ENCODE measurements at regions not wholly inside any gene's neighbourhood (a gene's known extent, or its start where the extent isn't known, plus 50 kb on each side); places are given as distances from the start of the nearest gene placed in this dataset.

- no peak for TF ChIP-seq ZNF462 (CRISPR knock-in tag; IDR thresholded peaks at IDR 0.05)
- TF ChIP-seq EZH2phosphoT487 (IDR thresholded peaks at IDR 0.05; ENCODE audit: unreplicated experiment) = no peak
- no peak for TF ChIP-seq ZNF114 (CRISPR knock-in tag; IDR thresholded peaks at IDR 0.05)
- no peak for TF ChIP-seq POLR2AphosphoS5 (IDR thresholded peaks at IDR 0.05; ENCODE audit: low read depth)
- TF ChIP-seq ZNF331 (CRISPR knock-in tag; IDR thresholded peaks at IDR 0.05; ENCODE audit: low read depth) = no peak
Observed at GRCh38 chr5:4083591-4084337, 488.1 kb downstream of the IRX1 start (continued).

GRCh38 chr5:4086081-4086480 lies 490.4 kb downstream of the IRX1 start:
- H3K4me1 Mint-ChIP-seq = peaks cover 2% of the 10 kb centered on the region; the same call in 1 of the 3 replicates
- Histone ChIP-seq H3K79me2 (replicated peaks; ENCODE audit: insufficient read depth) (no peaks in the 10 kb centered on the region), H3K4me1 (ENCODE audit: insufficient read depth) (no peaks in the 10 kb centered on the region), H3K9me2 (ENCODE audit: insufficient read depth) (no peaks in the 10 kb centered on the region), H2AFZ (no peak overlapping the region), H3K36me3 (ENCODE audit: insufficient read depth) (no peaks in the 10 kb centered on the region), H3K27ac (ENCODE audit: low read depth) (no peak overlapping the region), H3K27me3 (ENCODE audit: insufficient read depth) (no peaks in the 10 kb centered on the region), H3K4me3 (no peak overlapping the region), H3K4me2 (no peak overlapping the region), H3F3A (replicated peaks; ENCODE audit: low read depth) (no peaks in the 10 kb centered on the region), H4K20me1 (replicated peaks; ENCODE audit: insufficient read depth) (no peaks in the 10 kb centered on the region)
- no peaks in the 10 kb centered on the region; the same call in 2 of the 3 replicates for H3K9me3 Mint-ChIP-seq
- ATAC-seq (no peak), DNase-seq (ENCODE audit: low spot score) (no peak)
- no peaks in the 10 kb centered on the region for H3K36me3 Mint-ChIP-seq (ENCODE audit: low read depth)
- no peak for TF ChIP-seq REST (IDR thresholded peaks at IDR 0.05; ENCODE audit: unreplicated experiment)
- TF ChIP-seq JUNB (IDR thresholded peaks at IDR 0.05; ENCODE audit: unreplicated experiment) = no peak
- no peak for TF ChIP-seq ZNF331 (CRISPR knock-in tag; IDR thresholded peaks at IDR 0.05; ENCODE audit: low read depth)
- H3K27me3 Mint-ChIP-seq (ENCODE audit: insufficient read depth, low read depth, poor library complexity) = peaks cover 11% of the 10 kb centered on the region
- no peak overlapping the region for H3K4me3 Mint-ChIP-seq
- no peak overlapping the region for H3K27ac Mint-ChIP-seq

Measured in GM23338 (cell line).